ENCODE measurements at regions not wholly inside any gene's neighbourhood (a gene's known extent, or its start where the extent isn't known, plus 50 kb on each side); places are given as distances from the start of the nearest gene placed in this dataset.

DNA sequence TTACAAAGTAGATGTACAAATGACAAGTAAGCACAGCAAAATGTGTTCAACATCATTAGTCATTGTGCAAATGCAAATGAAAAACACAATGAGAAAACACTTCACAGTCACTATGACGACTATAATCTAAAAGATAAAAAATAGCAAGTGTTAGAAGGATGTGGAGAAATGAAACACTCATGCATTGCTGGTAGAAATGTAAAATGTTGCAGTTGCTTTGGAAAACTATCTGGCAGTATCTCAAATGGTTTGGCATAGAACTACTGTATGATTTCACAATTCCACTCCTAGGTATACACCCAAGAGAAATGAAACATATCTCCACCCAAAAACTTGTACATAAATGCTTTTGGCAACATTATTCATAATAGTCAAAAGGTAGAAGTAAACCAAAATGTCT lies 459.7 kb upstream of the TRAM1L1 start:
- TF ChIP-seq, protein P1, sequence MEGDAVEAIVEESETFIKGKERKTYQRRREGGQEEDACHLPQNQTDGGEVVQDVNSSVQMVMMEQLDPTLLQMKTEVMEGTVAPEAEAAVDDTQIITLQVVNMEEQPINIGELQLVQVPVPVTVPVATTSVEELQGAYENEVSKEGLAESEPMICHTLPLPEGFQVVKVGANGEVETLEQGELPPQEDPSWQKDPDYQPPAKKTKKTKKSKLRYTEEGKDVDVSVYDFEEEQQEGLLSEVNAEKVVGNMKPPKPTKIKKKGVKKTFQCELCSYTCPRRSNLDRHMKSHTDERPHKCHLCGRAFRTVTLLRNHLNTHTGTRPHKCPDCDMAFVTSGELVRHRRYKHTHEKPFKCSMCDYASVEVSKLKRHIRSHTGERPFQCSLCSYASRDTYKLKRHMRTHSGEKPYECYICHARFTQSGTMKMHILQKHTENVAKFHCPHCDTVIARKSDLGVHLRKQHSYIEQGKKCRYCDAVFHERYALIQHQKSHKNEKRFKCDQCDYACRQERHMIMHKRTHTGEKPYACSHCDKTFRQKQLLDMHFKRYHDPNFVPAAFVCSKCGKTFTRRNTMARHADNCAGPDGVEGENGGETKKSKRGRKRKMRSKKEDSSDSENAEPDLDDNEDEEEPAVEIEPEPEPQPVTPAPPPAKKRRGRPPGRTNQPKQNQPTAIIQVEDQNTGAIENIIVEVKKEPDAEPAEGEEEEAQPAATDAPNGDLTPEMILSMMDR (conservative IDR thresholded peaks at IDR 0.05 in 1 of 2, IDR thresholded peaks at IDR 0.05 in 1 of 2; ENCODE audit: extremely low read depth in 1 of 2, insufficient read depth in 1 of 2, low read depth in 1 of 2, low read length in 2 of 2) = no peak
- no peak for TF ChIP-seq EZH2 (IDR thresholded peaks at IDR 0.05; ENCODE audit: borderline replicate concordance, low read length)
